ENCODE measurements at regions not wholly inside any gene's neighbourhood (a gene's known extent, or its start where the extent isn't known, plus 50 kb on each side); places are given as distances from the start of the nearest gene placed in this dataset.

DNA sequence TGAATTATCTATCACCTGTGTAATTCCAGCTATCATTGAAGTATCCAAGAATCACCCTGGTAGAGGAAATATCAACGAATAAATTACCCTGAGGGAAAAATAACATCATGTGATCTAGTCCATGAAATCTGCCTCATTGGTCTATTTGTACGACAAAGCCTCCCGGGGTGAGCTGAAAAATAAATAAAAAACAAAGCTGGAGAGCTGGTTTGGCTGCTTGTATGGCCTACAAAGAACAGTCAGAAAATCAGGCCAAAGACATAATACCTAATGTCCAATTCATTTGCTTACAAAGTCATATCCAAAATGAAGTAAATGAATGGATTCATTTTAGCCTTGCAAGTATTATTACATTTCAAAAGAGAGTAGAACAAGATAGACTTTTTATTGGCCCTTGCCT lies 449.9 kb downstream of the KLF12 start:
- H3K36me3 ChIP-seq (ENCODE audit: control insufficient read depth, insufficient read depth, low read length) = no peaks in the 10 kb centered on the region; the same call in 1 of the 2 replicates
- H3K27me3 ChIP-seq (replicated peaks; ENCODE audit: control insufficient read depth, insufficient read depth, low read length) = no peaks in the 10 kb centered on the region
- no peak for DNase-seq (ENCODE audit: extremely low read depth, insufficient read length)
- no peak overlapping the region for H3K4me3 ChIP-seq (replicated peaks; ENCODE audit: low read depth, low read length)
- TF ChIP-seq, protein P1, sequence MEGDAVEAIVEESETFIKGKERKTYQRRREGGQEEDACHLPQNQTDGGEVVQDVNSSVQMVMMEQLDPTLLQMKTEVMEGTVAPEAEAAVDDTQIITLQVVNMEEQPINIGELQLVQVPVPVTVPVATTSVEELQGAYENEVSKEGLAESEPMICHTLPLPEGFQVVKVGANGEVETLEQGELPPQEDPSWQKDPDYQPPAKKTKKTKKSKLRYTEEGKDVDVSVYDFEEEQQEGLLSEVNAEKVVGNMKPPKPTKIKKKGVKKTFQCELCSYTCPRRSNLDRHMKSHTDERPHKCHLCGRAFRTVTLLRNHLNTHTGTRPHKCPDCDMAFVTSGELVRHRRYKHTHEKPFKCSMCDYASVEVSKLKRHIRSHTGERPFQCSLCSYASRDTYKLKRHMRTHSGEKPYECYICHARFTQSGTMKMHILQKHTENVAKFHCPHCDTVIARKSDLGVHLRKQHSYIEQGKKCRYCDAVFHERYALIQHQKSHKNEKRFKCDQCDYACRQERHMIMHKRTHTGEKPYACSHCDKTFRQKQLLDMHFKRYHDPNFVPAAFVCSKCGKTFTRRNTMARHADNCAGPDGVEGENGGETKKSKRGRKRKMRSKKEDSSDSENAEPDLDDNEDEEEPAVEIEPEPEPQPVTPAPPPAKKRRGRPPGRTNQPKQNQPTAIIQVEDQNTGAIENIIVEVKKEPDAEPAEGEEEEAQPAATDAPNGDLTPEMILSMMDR (IDR thresholded peaks at IDR 0.05; ENCODE audit: insufficient read depth, low read length, poor library complexity, severe bottlenecking) = no peak

DNA sequence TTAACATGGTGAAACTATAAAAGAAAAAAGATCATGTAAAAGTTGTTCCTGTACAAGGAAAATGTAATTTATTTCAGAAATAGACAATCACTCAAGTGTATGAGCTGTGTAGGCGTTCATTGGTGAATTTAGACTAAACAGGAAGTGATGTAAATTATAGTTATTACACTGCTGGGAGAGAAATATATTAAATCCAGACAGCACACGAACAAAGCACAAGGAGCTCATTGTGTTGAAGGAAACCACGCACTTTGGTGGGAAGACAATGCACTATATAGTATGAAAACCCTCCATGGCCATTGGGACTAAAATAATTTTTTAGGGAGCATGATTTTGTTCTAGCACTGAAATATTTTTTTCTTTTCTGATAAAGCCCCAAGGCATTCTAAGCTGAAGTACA lies 450.5 kb downstream of the KLF12 start:
- Histone ChIP-seq H3K27me3 (replicated peaks; ENCODE audit: control insufficient read depth, insufficient read depth, low read length) (no peaks in the 10 kb centered on the region), H3K36me3 (ENCODE audit: control insufficient read depth, insufficient read depth, low read length) (no peaks in the 10 kb centered on the region; the same call in 1 of the 2 replicates), H3K4me3 (replicated peaks; ENCODE audit: low read depth, low read length) (no peak overlapping the region)
- TF ChIP-seq, protein P1 (IDR thresholded peaks at IDR 0.05; ENCODE audit: insufficient read depth, low read length, poor library complexity, severe bottlenecking) = no peak
- no peak for DNase-seq (ENCODE audit: extremely low read depth, insufficient read length)

DNA sequence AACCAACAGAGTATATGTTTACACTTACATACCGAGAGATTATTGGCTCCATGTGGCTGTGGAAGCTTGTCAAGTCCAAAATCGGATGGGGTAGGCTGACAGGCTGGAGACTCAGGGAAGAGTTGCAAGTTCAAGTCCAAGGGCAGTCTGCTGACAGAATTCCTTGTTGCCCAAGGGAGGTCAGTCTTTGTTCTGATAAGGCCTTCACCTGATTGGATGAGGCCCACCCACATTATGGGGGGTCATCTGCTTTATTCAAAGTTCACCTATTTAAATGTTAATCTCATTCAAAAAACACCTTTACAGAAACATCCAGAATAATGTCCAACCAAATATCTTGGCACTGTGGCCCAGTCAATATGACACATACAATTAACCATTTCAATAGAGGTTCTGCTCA lies 452.4 kb downstream of the KLF12 start:
- no peaks in the 10 kb centered on the region for H3K27me3 ChIP-seq (replicated peaks; ENCODE audit: control insufficient read depth, insufficient read depth, low read length)
- TF ChIP-seq, protein P1 (IDR thresholded peaks at IDR 0.05; ENCODE audit: insufficient read depth, low read length, poor library complexity, severe bottlenecking) = no peak
- no peak overlapping the region for H3K4me3 ChIP-seq (replicated peaks; ENCODE audit: low read depth, low read length)
- no peak for DNase-seq (ENCODE audit: extremely low read depth, insufficient read length)
- H3K36me3 ChIP-seq (ENCODE audit: control insufficient read depth, insufficient read depth, low read length) = no peaks in the 10 kb centered on the region

DNA sequence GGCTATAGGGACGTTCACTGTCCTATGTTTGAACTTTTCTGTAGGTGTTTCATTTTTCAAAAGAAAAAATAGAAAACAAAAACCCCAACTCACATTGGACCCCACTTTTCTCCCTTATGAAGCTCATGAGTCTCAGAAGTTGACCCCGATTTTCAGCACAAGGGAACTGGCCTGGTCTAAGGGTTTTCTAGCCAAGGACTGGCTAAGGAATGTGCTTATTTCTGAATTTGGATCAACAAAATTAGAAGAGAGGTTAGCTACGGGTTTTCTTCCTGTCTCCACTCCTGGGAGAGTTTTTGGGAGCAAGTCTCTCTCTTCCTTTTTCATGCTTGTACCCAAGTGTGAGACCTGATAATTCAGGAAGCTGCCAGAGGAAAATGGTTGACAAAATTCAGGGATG lies 453.2 kb downstream of the KLF12 start:
- Histone ChIP-seq H3K36me3 (ENCODE audit: control insufficient read depth, insufficient read depth, low read length) (no peaks in the 10 kb centered on the region), H3K4me3 (replicated peaks; ENCODE audit: low read depth, low read length) (no peak overlapping the region), H3K27me3 (replicated peaks; ENCODE audit: control insufficient read depth, insufficient read depth, low read length) (no peaks in the 10 kb centered on the region)
- TF ChIP-seq, protein P1 (IDR thresholded peaks at IDR 0.05; ENCODE audit: insufficient read depth, low read length, poor library complexity, severe bottlenecking) = no peak
- no peak for DNase-seq (ENCODE audit: extremely low read depth, insufficient read length)

DNA sequence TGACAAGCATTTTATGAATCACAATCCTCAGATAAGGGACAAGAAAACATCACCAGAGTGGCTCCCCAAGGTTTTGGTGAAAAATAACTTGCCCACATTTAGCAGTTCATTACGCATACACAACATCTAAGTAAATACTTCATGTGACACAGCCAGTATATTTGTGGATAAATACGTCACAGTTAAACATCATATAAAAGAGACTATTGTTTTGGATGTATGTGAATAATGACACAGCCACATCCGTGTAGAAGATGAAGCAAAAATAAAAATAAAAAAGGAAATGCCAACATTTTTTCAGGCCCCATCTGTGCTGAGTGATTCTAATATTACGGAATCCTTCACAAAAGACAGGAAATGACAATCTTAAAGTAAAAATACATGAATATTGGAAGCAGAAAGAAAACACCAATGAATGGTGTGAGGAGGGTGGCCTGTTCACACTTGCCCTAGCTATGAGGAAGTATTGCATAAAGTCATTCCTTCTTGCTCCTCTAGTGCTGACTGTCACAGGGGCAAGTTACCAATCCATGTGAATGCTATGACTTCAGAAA lies 457.1 kb downstream of the KLF12 start:
- no peak for DNase-seq (ENCODE audit: extremely low read depth, insufficient read length)
- Histone ChIP-seq H3K36me3 (ENCODE audit: control insufficient read depth, insufficient read depth, low read length) (no peaks in the 10 kb centered on the region), H3K4me3 (replicated peaks; ENCODE audit: low read depth, low read length) (no peak overlapping the region), H3K27me3 (replicated peaks; ENCODE audit: control insufficient read depth, insufficient read depth, low read length) (no peaks in the 10 kb centered on the region)
- TF ChIP-seq, protein P1 (IDR thresholded peaks at IDR 0.05; ENCODE audit: insufficient read depth, low read length, poor library complexity, severe bottlenecking) = no peak

DNA sequence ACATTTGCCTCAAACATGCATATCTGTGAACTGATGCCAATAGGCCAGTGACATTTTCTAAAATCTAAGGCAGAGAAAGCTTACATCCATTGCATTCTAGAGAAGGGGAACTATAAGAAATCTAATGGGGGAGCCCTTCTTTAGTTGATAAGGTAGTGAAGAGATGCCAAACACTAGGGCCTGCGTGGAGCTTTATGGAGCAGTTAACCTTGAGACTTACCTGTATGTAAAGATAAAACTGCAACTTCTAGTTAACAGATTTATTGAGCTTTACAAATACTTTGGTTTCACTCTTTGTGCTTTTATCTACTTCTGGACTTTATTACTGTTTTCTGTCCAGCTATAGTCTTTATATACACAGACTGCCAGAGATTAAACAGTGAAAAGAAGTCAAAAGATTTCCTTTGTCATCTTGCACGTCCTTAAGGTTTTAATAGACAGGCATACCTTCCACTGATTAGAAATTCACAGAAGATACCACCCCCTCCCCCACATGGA lies 457.6 kb downstream of the KLF12 start:
- no peak for DNase-seq (ENCODE audit: extremely low read depth, insufficient read length)
- H3K36me3 ChIP-seq (ENCODE audit: control insufficient read depth, insufficient read depth, low read length) = no peaks in the 10 kb centered on the region
- H3K27me3 ChIP-seq (replicated peaks; ENCODE audit: control insufficient read depth, insufficient read depth, low read length) = no peaks in the 10 kb centered on the region
- TF ChIP-seq, protein P1 (IDR thresholded peaks at IDR 0.05; ENCODE audit: insufficient read depth, low read length, poor library complexity, severe bottlenecking) = no peak
- H3K4me3 ChIP-seq (replicated peaks; ENCODE audit: low read depth, low read length) = no peak overlapping the region
